ENCODE measurements at regions not wholly inside any gene's neighbourhood (a gene's known extent, or its start where the extent isn't known, plus 50 kb on each side); places are given as distances from the start of the nearest gene placed in this dataset.

GRCh38 chr4:4680758-4681157, 138.9 kb upstream of the STX18 start:
- TF ChIP-seq CTCF (IDR thresholded peaks at IDR 0.05; ENCODE audit: borderline replicate concordance, insufficient read depth, low read depth, low read length) = no peak
- no peak overlapping the region for H3K4me3 ChIP-seq (ENCODE audit: low read depth, low read length)

- H3K4me3 ChIP-seq (ENCODE audit: low read depth, low read length) = no peak overlapping the region
- no peak for TF ChIP-seq CTCF (IDR thresholded peaks at IDR 0.05; ENCODE audit: borderline replicate concordance, insufficient read depth, low read depth, low read length)
Measured at GRCh38 chr4:4680243-4680642, 138.4 kb upstream of the STX18 start.

- TF ChIP-seq CTCF (IDR thresholded peaks at IDR 0.05; ENCODE audit: borderline replicate concordance, insufficient read depth, low read depth, low read length) = peak; percentile 51; the same call in 1 of the 2 replicates
- no peak overlapping the region for H3K4me3 ChIP-seq (ENCODE audit: low read depth, low read length)
Measured at GRCh38 chr4:4677556-4678522, 136.0 kb upstream of the STX18 start.

GRCh38 chr4:4675641-4676040, 133.8 kb upstream of the STX18 start:
- H3K4me3 ChIP-seq (ENCODE audit: low read depth, low read length) = no peak overlapping the region

GRCh38 chr4:4675051-4675581, 133.3 kb upstream of the STX18 start:
- TF ChIP-seq CTCF (IDR thresholded peaks at IDR 0.05; ENCODE audit: borderline replicate concordance, insufficient read depth, low read depth, low read length) = no peak
- H3K4me3 ChIP-seq (ENCODE audit: low read depth, low read length) = no peak overlapping the region

More at GRCh38 chr4:4675641-4676040, 133.8 kb upstream of the STX18 start:
- no peak for TF ChIP-seq CTCF (IDR thresholded peaks at IDR 0.05; ENCODE audit: borderline replicate concordance, insufficient read depth, low read depth, low read length)

- no peak for TF ChIP-seq CTCF (IDR thresholded peaks at IDR 0.05; ENCODE audit: borderline replicate concordance, insufficient read depth, low read depth, low read length)
- H3K4me3 ChIP-seq (ENCODE audit: low read depth, low read length) = no peak overlapping the region
Measured at GRCh38 chr4:4673070-4673469, 131.2 kb upstream of the STX18 start.

GRCh38 chr4:4672402-4672801, 130.6 kb upstream of the STX18 start:
- no peak for TF ChIP-seq CTCF (IDR thresholded peaks at IDR 0.05; ENCODE audit: borderline replicate concordance, insufficient read depth, low read depth, low read length)
- H3K4me3 ChIP-seq (ENCODE audit: low read depth, low read length) = no peak overlapping the region

Data from GM12875 (cell line).